NOMO-1 treated with dmso at 0.1 percent for 144 hours (cell line): ENCODE measurements at regions not wholly inside any gene's neighbourhood (a gene's known extent, or its start where the extent isn't known, plus 50 kb on each side); places are given as distances from the start of the nearest gene placed in this dataset.

ENCODE experiments used
- DNase-seq: peaks from one replicate; lab custom pipeline; 2025; ENCODE audit not compliant: unreplicated experiment; lab: John Stamatoyannopoulos, UW

DNA sequence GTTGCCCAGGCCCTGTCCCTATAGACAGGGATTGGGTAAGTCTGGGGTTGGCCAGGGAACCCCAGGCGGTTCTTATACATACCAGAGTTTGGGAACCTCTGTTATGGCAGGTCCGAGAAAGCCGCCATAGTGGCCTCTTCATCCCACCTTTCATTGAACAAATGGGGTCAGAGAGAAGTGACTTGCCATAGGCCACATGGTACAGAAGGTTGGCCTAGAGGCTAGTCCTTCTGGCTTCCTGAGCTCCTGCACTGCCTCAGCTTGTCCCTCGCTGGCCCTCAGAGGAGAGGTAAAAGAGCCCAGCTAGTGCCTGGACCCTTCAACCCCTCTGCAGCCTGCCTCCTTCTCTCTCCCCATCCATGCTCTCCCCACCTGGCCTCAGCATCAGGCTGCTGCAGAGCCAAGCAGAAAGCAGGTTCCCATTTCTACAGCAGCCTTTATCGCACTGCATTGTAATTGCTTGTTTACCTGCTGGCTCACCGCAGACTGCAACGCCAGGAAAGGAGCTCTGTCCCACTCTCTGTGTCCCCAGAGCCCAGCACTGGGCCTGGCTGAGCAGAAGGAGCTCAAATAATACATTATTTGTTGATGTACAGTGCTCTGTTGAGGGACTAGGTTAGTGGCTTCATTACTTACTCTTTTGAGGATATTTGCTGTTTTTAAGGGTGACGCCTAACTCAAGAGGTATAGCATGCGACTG is 103.6 kb downstream of the TRIM29 start:
- DNase-seq = no peak

DNA sequence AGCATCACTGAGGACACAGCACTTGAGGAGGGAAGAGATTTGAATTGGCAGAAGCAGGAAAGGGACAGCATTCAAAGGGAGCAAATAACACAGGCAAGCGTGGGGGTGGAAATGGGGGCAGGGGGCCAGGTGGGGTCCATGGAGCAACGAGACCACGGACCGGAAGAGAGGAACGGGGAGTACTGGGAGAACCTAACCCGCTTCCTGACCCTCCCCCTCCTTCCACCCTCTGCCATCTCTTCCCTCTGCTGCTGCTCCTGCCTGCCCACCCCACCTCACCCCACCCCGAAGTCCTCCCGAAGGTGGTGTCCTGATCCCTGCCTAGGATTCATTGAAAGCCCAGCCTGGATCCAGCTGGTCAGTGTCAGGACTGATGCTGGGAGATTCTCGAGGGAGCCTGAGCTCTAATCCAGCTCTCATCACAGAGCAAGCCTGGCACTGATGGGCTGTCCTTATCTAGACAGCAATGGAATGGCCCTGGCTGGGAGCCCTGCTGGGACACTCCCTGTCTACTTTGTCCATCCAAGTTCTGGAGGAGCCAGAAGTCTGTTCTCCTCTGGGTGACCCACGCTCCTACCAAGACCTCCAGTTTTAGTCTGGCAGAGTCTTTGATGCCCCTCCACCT is 105.0 kb downstream of the TRIM29 start:
- no peak for DNase-seq

DNA sequence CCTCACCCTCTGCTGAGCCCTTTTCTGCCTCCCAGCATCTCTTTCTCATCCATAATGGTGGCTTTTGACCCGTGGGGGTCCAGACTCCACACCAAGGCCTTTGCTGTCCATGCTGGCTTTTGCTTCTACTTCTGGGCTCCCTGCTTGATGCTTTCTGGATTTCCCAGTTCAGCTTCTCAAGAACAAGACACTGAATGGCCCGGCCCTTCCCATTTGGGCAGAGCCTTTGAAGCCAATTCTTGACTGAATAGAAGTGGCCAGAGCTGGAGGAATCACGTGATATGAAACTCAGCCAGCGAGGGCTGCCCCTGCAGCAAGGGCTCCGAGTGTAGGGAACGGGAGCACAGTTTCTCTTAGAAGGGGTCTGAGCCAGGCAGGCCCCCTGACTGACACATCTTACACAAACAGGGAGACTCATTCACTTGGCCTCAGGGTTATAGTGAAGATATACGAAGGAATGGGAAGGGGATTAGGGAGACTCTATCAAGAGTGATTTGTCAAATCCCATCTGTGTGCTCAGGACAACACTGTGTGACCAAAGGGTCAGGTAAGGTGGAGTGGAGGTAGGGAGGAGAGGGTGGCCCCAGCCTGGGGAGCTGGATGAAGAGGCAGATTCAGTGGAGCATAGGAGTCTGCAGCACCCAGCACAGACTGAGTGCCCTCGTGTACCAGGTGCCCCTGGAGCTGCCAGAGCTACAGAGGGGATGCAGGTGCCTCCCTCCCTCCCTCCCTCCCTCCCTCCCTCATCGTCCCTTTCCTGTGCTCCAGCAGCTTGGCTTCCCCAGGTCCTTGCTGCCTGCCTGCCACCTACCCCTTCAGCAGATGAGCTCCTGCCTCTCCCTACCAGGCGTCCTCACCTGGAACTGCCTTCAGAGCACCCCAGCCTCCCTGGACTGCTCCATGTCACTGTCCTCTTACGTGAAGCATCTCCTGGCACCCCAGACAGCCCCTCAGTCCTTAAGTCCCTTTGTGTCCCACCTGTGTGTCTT is 106.0 kb downstream of the TRIM29 start:
- no peak for DNase-seq

DNA sequence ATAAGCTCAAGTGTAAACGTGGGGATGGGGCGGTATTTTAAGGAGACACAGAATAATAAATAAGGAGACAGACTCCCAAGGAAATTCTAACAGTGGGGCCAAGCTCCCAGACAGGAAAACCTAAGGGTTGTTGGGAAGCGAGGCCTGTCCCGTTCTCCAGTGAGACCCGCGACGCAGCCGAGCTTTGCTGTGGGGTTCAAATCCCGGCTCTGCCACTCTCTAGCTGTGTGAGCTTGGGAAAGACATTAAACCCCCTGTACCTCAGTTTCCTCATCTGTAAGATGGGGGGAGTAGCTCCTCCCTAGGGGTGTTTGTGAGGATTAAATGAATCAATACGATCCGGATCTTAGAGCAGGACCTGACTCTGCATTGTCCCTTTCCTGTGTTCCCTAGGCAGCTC is 106.8 kb downstream of the TRIM29 start:
- DNase-seq = no peak

DNA sequence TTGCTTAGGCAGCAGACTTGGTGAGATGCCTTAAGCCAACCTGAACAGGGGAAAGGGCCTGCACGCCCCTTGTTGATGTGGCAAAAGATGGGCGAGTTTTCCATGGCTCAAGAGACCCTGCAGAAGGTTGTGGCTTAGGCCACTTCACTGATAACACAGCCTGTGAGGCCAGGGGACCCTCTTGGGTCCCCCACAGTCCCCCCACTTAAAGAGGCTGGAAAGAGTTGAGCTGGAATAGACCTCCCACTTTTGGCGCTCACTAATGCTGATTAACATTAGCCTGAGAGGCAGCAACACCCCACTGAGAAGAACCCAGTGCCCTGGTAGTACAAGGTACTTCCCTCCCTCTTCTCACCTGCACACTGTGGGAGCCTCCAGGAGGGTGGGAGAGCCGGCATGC is 107.5 kb downstream of the TRIM29 start:
- DNase-seq = no peak

DNA sequence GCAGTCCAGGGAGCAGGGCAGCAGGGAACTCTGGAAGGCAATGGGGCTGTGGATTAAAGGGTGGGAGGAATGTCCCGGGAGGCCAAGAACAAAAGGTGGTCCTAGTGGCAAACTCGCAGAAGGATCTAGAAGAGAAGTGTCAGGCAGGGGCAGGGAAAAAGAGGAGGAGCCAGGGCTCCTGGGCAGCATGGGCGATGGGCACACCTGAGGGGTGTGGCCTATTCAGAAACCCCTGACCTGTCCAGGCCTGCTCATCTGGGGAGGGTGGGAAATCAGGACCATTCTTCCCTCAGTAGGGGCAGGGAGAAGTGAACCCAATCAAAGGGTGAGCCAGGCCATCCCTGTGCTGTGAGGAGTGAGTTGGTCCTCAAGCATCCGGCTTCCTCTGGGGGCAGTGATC is 108.6 kb downstream of the TRIM29 start:
- DNase-seq = no peak

DNA sequence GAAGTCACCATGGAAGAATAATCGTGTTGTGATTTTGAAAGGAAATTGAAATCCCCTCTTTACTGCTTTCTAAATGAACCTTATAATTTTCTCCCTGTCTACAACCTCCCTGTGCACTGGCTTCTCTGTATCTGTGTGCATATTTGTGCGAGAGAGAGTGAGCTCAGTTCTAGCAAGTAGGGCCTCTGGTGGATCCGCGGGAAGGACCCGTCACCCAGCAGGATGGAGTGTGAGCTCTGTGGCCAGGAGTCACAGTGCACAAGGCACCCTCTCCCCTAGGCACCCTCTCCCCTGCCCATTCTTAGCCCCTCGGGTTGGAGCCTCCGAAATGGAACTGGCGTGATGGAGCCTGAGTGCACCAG is 109.0 kb downstream of the TRIM29 start:
- DNase-seq = no peak

DNA sequence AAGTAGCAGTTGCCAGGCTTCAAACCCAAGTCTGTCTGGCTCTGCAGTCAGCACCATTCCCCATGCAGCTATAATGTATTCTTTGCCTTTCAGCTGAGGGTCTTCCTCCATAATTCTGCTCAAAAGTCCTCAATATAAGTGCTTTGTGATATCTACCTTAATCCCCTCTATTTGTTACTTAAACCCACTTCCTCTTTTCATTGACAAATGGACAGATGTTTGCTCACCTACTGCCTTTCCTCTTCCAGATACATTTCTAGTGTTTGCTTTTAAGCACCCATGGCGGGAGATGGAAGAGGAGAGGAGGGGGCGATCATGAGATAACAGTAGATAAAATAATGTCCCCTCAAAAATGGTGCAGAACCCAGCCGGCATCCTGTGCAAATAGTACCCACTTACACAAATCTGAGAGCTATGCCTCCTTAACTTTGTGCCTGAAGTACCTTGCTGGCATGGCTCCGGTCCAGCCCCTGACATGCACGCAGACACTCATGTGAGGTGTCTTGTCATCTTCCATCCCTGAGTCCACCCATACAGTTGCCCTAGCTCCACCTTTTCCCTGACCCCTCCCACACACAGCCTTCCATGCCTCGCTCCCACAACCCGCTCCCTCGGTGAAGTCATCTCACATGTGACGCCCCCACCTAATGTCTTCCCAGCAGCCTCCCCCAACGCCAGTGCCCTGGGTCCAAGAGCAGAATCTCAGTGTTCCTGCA is 109.6 kb downstream of the TRIM29 start:
- DNase-seq = no peak

DNA sequence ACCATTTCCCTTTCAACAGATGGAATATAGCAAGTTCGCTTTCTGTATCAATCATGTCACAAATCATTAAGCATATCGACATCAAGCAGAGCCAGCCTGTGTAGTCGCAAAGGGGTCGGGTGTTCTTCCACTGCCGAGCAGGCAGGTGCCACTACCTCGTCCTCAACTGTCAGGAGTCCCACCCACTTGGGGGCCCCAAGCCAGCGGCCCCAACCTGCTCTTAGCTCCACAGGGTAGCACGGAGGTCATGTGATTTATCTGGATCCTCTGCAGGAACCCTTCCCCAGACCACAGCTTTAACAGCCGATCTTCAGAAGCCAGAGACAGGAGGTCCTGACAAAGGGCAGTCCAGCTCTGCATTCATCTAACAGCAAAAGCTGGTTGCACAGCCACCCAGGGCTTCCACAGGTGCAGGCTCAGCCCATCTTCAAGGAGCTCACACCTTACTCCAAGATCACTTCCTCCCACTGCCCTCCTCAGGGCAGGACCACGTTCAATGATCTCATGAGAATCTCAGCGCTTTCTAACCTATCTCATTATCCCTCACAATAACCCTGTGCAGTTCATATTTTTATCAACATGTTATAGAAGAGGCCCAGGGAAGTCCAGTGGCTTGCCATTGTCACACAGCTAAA is 110.2 kb downstream of the TRIM29 start:
- DNase-seq = no peak

DNA sequence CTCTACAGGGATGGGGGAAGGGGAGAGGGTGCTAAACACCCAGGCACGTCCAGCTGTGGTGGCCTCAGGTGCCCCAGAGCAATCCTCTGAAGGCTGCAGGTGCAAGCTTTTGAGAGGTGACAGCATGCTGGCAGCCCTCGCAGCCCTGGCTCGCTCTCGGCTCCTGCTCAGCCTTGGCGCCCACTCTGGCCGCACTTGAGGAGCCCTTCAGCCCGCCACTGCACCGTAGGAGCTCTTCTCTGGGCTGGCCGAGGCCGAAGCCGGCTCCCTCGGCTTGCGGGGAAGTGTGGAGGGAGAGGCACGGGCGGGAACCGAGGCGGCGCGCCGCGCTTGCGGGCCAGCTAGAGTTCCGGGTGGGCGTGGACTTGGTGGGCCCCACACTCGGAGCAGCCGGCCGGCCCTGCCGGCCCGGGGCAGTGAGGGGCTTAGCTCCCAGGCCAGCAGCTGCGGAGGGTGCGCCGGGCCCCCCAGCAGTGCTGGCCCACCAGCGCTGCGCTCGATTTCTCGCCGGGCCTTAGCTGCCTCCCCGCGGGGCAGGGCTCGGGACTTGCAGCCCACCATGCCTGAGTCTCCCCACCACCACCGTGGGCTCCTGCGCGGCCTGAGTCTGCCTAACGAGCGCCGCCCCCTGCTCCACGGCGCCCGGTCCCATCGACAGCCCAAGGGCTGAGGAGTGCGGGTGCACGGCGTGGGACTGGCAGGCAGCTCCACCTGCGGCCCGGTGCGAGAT is 112.1 kb downstream of the TRIM29 start:
- no peak for DNase-seq

DNA sequence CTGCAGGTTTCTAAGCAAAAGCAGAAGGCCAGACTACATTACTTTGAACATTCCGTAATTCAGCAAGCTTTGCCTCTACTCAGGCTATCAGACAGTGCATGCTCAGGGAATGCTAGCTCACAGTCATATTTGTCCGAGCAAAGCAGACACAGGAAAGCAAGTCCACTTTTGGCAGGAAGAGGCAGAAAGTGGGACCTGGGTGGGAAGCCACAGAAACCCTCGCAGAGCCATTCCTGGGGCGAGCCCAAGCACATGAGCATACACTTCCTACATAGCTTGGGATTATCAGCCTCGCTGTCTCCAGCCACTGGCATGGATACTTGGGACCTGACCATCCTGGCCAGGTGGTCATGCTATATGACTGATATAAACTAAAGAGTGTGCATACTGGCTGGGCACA is 113.3 kb downstream of the TRIM29 start:
- DNase-seq = no peak

DNA sequence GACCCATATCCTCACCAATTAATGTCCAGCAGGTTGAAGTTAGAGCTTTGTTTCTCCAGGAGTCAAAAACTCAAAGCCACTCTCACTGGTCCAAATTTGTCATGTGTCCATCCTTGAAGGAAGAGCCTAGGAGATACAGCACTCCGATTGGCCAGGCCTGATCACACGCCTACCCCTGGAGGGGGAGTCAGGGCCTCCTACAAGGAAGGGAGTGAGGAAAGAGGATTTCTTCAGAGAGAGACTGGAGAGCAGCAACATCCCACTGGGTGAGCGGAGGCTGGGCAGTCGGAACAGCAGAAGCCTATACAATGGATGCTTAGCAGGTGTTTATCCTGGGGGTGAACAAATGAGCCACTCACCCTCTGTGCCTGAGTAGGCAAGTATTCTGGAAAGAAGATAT is 113.9 kb downstream of the TRIM29 start:
- no peak for DNase-seq

DNA sequence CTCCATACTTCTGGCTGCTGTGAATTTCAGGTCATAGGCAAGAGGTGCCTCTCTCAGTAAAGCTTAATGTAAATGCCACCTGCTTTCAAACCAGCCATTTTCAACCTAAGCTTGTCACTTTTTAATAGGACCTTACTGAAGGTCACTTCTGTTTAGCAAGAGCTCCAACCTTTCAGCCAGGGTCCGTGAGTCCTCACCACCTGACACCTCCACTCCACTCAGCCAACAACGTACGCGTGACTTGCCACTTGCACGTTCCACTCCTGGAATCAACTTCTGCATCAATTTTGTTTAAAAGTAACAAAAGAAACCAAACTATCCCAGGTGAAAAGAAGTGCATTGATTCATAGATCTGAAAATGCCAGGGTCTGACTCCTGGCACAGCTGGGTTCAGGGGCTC is 114.4 kb downstream of the TRIM29 start:
- no peak for DNase-seq

DNA sequence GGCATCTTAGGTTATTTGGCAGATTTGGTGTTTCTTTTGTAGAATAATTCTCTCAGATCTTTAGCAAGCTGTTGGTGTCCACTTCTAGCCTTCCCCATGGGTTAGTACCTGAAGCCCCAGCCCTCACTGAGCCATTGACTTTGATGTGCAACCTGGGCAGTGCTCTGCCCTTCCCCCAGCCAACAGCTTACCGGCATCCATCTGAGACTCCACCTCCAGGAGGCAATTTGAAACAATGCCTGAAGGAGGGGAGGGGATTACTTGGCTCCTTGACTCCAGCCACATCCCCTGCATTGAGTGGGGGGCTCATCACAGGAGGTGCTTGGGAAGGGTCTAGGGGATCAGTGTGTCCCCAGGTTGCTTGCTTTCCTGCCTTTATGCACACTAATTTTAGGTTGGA is 114.8 kb downstream of the TRIM29 start:
- DNase-seq = no peak

DNA sequence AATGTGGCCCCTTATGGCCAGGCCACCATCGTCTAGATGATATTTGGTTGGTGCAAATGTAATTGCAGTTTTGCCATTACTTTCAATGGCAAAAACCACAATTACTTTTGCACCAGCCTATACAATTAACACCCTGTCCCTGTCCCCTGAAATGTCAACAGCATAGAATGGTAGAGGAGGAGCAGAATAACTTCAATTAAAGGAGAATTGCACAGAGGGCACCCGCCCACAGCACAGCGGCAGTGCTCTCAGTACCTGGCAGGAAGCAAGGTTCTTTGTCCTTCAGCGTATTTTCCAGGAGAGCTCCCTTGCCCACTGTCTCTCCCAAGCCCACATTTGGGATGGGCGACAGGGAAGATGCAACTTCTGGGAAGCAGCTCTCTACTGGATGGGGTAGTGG is 115.3 kb downstream of the TRIM29 start:
- no peak for DNase-seq

DNA sequence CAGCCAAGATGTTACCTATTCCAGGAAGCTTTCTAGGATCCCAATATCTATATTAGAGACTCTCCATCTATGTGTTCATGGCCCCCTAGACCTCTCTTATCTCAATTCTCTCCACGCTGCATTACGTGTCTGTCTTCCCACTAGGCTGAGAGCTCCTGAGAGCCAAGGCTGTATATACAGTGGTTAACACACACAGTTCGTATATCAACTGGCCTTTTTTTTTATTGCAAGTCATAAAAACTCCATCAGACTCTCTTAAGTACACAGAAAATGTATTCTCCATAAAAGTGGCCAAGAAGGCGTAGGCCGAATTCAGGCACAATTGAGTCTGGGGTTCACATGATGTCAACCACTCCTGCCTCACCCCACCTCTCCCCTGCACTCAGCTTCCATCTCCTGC is 115.9 kb downstream of the TRIM29 start:
- DNase-seq = no peak

DNA sequence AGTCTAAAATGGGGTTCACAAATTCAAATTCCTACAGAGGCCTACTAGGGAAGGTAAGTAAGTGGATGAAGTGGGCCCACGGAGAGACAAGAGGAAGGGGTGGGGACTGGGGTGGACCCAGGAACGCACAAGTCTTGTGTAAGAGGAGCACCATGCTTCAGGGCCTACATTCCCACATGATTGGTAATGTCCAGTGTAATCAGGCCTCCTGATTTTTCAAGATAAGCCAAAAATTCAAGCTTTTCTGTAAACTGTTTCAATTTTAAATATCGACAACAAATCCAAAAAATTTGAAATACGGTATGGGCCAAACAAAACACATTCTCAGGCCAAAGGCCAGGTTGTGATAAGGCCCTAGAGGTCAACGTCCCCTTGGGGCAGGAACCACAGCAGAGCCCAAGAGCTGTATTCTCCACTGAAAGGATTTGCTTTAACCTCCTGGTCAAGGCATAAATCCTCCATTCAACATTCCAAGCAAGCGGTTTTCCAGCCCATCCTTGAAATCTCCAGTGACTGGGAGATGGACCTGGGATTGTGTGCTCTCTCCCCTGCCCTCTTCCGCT is 116.4 kb downstream of the TRIM29 start:
- no peak for DNase-seq

DNA sequence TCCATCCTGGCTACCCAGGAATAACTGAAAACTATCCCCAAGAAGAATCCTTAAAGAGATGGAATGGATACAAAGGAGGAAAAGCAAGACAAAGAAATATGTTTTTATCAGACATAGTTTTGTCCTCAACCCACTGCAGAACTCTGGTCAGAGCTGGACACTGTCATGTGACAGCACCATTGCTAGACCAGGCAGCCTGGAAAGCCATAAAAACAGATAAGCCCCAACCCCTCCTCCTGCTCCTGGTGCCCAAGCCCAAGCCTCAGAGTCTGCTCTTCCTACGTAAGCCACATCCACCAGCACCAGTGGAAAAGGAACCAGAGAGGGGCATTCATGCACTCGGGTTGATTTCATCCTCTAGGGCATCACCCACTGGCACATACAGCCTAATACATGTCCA is 116.9 kb downstream of the TRIM29 start:
- DNase-seq = no peak

DNA sequence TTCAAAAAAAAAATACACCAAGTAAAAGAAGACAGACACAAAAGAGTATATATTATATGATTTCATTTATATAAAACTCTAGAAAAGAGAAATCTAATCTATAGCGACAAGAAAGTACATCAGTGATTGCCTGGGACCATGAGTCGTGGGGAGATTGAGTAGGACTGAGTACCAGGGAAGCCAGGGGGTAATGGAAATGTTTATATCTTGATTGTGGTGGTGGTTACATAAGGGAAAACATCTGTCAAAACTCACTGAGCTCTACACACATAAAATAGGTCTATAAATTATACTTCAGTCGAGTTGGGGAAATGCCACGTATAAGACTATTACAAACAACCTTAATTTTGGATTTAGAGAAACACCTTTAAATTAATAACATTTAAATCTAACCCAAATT is 117.4 kb downstream of the TRIM29 start:
- DNase-seq = no peak

DNA sequence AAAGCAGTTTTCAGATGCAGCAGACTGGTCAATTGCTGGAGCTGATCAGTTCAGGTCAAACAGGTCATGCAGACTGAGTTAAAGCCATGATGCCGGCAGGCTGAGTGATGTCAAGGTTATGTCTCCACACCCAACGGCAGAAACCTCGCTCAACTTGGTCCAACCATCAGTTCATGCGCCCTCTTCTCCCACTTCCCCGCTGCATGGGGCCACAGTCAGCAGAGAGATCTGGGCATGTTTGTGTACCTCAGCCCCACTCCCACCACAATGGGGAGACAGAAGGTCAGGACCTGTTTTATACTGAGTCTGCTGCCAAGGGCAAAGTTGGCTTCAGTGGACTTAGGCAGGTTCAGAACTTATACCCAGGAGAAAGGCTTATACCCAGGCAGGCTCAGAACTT is 118.7 kb downstream of the TRIM29 start:
- DNase-seq = no peak
